ENCODE measurements at regions not wholly inside any gene's neighbourhood (a gene's known extent, or its start where the extent isn't known, plus 50 kb on each side); places are given as distances from the start of the nearest gene placed in this dataset.
A peak's percentile ranks its signal among the peaks of the same experiment; 100 is the strongest.
"Not testable (repeated sequence)": the region's sequence is repeated elsewhere in the genome, so short reads cannot be mapped to it uniquely, and the experiment has no call there.

DNA sequence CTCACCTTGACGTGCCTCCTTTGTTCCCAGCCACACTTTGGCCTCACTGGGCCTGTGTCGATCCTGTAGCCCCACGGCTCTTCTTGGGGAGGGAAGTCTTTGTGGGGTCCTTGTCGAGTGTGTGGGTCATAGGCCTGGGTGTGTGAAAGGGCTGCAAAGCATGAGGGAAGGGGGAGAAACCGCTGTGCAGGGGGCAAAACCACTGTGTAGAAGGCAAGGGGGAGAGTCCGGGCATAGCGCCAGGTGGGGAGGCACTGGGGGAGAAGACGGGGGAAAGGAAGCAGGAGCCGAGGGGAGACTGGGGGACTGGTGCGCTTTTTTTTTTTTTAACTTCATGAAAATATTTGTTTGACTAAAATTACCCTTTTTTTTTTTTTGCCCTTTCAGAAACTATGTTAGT, 65.1 kb upstream of the RASD2 start:
- intact Hi-C loops (cut with DNase I) = no loop called here

DNA sequence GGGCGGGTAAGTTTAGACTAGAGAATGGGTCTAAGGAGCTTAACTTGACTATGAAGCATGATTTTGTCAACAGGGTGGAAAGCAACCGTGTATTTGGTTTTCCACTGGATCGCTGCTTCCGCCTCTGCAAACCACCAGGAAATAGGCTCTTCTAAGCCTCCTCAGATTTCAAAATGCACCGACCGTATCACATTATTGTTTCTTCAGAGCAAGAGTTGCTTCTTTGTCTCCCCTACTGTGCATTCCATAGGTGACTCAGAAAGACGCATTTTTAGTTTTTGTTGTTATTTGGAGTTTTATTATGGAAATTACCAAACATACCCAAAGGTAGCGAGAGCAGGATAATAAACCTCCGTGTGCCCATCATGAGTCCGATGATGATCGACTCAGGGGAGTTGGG, 64.3 kb upstream of the RASD2 start:
- DNase-seq = no peak
- intact Hi-C loops (cut with DNase I) = no loop called here

More for the DNA sequence above, 65.1 kb upstream of the RASD2 start:
- no peak for DNase-seq

GRCh38 chr22:35477911-35478582, 62.6 kb upstream of the RASD2 start:
- DNase-seq = peak in 1 of 10 donors; percentile 48
- intact Hi-C loops (cut with DNase I) = no loop called here

DNA sequence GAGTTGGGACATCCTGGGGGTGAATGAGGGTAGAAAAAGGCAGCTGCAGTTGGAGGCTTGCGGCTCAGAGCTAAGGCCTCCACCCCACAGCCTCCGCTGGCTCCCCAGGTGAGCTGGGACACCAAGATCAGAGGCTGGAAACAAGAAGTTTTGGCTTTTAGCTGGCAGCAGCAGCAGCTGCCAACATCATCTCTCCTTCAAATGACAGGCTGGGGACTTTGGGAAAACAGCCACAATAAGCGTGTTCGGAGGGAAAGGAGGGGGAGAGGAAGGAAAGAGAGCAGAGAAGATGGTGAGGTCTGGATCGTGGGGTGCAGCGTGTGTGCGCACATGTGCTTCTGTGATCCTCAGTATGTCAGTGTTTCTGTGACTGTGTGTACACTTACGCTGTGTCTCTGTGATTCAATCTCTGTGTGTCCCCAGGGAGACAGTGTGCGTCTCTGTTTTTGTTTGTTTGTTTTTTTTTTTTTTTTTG, 62.0 kb upstream of the RASD2 start:
- no peak for DNase-seq
- intact Hi-C loops (cut with DNase I) = no loop called here

DNA sequence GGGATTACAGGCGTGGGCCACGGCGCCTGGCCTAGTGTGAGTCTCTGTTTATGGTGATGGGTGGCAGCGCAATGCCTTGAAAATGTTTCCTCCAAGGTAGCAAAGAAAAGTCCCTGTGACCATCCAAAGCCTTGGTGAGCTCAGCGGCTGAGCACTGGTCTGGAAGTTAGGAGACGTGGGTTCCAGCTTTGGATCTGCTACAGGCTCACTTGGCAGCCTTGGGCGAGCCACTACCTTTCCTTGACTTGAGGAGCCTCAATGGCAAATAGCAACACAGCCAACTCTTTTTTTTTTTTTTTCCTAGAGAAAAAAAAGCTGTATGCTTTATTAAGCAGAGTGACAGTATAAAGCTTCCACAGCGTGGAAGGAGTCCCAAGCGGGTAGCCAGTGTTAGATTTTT, 61.3 kb upstream of the RASD2 start:
- intact Hi-C loops (cut with DNase I) = no loop called here
- peak in 2 of 10 donors; percentile 29 to 32 for DNase-seq

DNA sequence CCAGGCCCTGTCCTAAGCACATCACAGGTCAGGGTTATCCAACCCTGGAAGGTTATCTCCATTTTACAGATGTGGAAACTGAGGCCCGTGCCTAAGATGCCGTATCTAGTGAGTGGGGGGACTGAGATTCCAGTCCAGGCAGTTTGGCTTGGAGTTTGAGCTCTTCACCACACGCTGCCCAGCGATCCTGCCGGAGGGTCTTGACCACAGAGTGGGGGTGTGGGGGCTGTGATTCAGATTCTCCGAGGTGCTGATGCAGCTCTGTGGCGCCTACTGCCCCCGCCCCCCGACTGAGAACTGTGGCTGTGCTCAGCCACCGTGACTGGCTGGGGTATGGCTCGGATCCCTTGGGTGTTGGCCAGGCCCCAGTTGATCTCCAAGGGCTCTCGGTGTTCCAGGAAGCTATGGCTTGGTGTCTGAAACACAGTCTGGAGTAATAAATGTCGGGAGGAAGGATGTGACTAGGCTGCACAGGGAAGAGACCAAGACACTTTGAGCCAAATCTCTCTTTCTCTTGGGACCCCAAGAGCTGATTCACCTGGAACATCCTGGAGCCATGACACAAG, 60.6 kb upstream of the RASD2 start:
- DNase-seq = peak in 2 of 10 donors; percentile 73

DNA sequence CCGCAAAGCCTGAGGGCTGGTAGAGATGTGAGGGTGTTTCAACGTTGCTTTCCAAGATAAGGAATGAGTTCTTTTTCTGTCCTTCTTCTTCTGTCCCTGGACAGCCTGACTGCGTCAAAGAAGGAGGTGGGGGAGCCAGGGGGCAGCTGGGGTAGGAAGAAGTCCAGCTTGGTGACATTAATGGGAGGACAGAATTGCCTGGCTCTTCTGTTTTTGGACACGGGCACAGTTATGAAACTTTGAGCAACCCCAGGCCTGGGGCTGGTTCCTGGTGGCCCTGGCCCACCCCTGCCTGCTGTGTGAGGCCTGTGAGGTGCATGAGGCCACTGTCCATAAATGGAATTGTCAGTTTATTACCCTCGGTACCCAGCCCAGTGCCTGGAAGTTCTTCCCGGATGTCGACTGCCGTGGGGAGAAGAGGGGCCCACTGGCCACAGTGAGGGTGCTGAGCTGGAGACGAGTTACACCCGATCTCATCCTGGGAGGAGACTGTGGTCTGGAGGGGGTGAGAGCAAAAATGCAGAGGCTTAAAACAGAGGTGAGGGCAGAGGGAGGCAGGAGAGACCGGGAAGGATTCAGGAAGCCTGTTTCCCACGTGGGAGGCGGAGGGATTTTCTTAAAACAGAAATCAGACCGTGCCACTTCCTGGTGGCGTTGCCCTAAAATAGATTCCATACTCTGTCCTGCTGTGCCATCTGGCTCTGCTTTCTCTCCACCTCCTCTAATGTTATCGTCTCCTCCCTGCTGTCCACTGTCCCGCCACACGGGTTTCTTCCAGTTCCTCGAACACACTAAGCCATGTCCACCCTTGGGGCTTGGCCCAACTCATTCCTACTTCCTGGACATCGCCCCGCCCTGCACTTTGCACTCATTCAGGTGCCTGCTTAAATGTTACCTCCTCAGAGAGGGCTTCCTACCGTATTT, 59.7 kb upstream of the RASD2 start:
- intact Hi-C loops (cut with DNase I) = no loop called here
- peak in 4 of 10 donors; percentile 29 to 78 (median 50) for DNase-seq

More for the DNA sequence above, 60.6 kb upstream of the RASD2 start:
- intact Hi-C loops (cut with DNase I) = no loop called here

GRCh38 chr22:35482311-35482710, 58.3 kb upstream of the RASD2 start:
- intact Hi-C loops (cut with DNase I) = no loop called here
- peak in 1 of 10 donors; percentile 54 for DNase-seq

DNA sequence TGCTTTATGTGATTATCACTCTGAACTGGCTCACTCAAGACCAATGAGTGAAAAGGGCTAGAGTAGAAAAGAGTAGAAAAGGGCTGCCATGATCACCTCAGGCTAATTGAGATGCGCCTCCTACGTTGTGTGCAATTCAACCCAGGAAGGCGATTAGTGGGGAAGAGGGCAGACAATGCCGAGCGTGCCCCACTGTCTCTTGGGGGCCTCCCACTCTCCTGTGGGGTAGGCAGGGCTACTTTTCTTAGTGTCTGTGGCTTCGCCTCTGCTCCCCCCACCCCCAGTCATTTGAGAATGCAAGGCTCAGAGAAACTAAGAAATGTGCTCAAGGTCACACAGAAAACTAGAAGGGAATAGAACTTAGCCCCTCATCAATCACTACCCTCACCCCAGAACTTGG, 57.7 kb upstream of the RASD2 start:
- intact Hi-C loops (cut with DNase I) = no loop called here
- peak in 1 of 10 donors; percentile 9 for DNase-seq

DNA sequence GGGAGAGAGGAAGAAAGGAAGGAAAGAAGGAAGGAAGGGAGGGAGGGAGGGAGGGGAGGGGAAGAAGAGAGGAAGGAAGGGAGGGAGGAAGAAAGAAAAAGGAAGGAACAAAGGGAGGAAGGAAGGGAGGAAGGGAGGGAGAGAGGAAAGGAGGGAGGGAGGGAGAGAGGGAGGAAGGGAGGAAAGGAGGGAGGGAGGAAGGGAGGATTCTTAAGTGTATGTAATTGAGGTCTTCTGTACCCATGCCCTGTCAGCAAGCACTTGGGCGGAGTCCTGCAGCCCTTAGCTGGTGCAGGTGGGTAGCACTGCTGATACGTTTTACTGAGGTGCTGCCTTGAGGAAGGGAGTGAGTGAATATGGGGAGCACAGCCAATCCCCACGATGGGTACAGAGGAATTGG, 56.9 kb upstream of the RASD2 start:
- intact Hi-C loops (cut with DNase I) = no loop called here
- peak in 1 of 10 donors; percentile 26 for DNase-seq

GRCh38 chr22:35484651-35485556, 55.7 kb upstream of the RASD2 start:
- intact Hi-C loops (cut with DNase I) = no loop called here
- DNase-seq = peak in 1 of 10 donors; percentile 45

- DNase-seq = peak in 2 of 10 donors; percentile 27 to 52
- intact Hi-C loops (cut with DNase I) = no loop called here
These were observed 54.5 kb upstream of the RASD2 start for GRCh38 chr22:35486116-35486631.

- intact Hi-C loops (cut with DNase I) = not testable (repeated sequence)
- DNase-seq = peak in 1 of 10 donors; percentile 26
These were observed 53.0 kb upstream of the RASD2 start for GRCh38 chr22:35487623-35488022.

GRCh38 chr22:35488513-35488912, 52.1 kb upstream of the RASD2 start:
- DNase-seq = peak in 1 of 10 donors; percentile 9
- intact Hi-C loops (cut with DNase I) = no loop called here

DNA sequence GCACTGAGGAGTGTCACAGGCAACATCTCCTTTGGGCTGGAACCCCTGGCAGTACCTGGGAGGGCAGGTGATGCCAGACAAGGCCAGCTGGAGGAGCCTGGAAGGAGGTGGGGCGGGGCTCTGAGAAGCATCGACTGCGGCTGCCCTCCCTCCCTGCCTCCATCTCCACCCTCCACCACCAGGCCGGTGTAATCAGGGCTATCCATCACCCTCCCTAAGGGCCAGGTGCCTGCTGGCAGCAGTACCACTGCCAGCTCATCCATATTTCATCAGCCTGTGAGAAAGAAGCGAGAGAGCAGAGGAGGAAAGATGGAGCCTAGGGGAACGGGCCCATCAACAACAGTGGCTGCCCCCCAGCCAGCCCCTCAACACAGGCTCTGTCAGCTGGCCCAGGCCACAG, 51.4 kb upstream of the RASD2 start:
- intact Hi-C loops (cut with DNase I) = no loop called here
- peak in 1 of 10 donors; percentile 53 for DNase-seq
